Nephron (organoid): ENCODE measurements at regions not wholly inside any gene's neighbourhood (a gene's known extent, or its start where the extent isn't known, plus 50 kb on each side); places are given as distances from the start of the nearest gene placed in this dataset.

Experiments used
- H3K27ac Mint-ChIP-seq, 3 experiments: 2 replicates each; pipeline ENCODE4 v1.8.0; 2020; ENCODE audit warnings: mixed read lengths in 3 of 3, mild to moderate bottlenecking in 2 of 3, moderate library complexity in 1 of 3
- H3K27me3 Mint-ChIP-seq: 2 replicates; pipeline ENCODE4 v1.8.0; 2021; ENCODE audit warnings: low read depth, mild to moderate bottlenecking, moderate library complexity, mixed read lengths
- H3K36me3 Mint-ChIP-seq: 2 replicates; pipeline ENCODE4 v1.8.0; 2020; ENCODE audit warnings: low read depth, mixed read lengths
- H3K4me1 Mint-ChIP-seq: 2 replicates; pipeline ENCODE4 v1.8.0; 2020; ENCODE audit warnings: mixed read lengths
- H3K4me3 Mint-ChIP-seq, 3 experiments: 2 replicates each; pipeline ENCODE4 v1.8.0; 2020; ENCODE audit warnings: mild to moderate bottlenecking in 3 of 3, mixed read lengths in 3 of 3, moderate library complexity in 2 of 3
- H3K9me3 Mint-ChIP-seq: 2 replicates; pipeline ENCODE4 v1.8.0; 2020; ENCODE audit warnings: mixed read lengths
- CTCF ChIP-seq, 3 experiments: fragments of 200-600 bp; sonication (generic); IDR thresholded peaks; one replicate each; pipeline ENCODE4 v1.5.0; 2021; ENCODE audit warnings: antibody characterized with exemption in 3 of 3; ENCODE audit not compliant: unreplicated experiment in 3 of 3

- no peak overlapping the region for H3K4me3 Mint-ChIP-seq
- no peaks in the 10 kb centered on the region for H3K36me3 Mint-ChIP-seq
- peaks cover 25% of the 10 kb centered on the region for H3K4me1 Mint-ChIP-seq
- no peaks in the 10 kb centered on the region for H3K9me3 Mint-ChIP-seq
- H3K27ac Mint-ChIP-seq, result no peak overlapping the region
- no peak for TF ChIP-seq CTCF (IDR thresholded peaks at IDR 0.05; ENCODE audit: unreplicated experiment in 3 of 3)
- H3K27me3 Mint-ChIP-seq, result no peaks in the 10 kb centered on the region
Measured at GRCh38 chr4:123114915-123115756, 192.7 kb upstream of the NUDT6 start.

GRCh38 chr4:123116412-123116811, 194.0 kb upstream of the NUDT6 start:
- Mint-ChIP-seq H3K4me3 (no peak overlapping the region), H3K9me3 (no peaks in the 10 kb centered on the region), H3K27me3 (no peaks in the 10 kb centered on the region), H3K36me3 (no peaks in the 10 kb centered on the region), H3K27ac (peak overlapping the region; percentile 38 to 70 (median 57)), H3K4me1 (peaks cover 18% of the 10 kb centered on the region)
- TF ChIP-seq CTCF (IDR thresholded peaks at IDR 0.05; ENCODE audit: unreplicated experiment in 3 of 3), result no peak

GRCh38 chr4:123120473-123120872, 198.1 kb upstream of the NUDT6 start:
- TF ChIP-seq CTCF (IDR thresholded peaks at IDR 0.05; ENCODE audit: unreplicated experiment in 3 of 3), result no peak
- H3K27me3 Mint-ChIP-seq, result no peaks in the 10 kb centered on the region
- H3K4me3 Mint-ChIP-seq, result no peak overlapping the region
- H3K4me1 Mint-ChIP-seq, result peaks cover 9% of the 10 kb centered on the region
- no peak overlapping the region for H3K27ac Mint-ChIP-seq
- H3K36me3 Mint-ChIP-seq, result no peaks in the 10 kb centered on the region
- no peaks in the 10 kb centered on the region for H3K9me3 Mint-ChIP-seq

- no peaks in the 10 kb centered on the region for H3K27me3 Mint-ChIP-seq
- H3K4me3 Mint-ChIP-seq, result no peak overlapping the region
- peaks cover 3% of the 10 kb centered on the region for H3K4me1 Mint-ChIP-seq
- TF ChIP-seq CTCF (IDR thresholded peaks at IDR 0.05; ENCODE audit: unreplicated experiment in 3 of 3), result no peak
- no peaks in the 10 kb centered on the region for H3K9me3 Mint-ChIP-seq
- no peaks in the 10 kb centered on the region for H3K36me3 Mint-ChIP-seq
- no peak overlapping the region for H3K27ac Mint-ChIP-seq
Measured at GRCh38 chr4:123121241-123121907, 199.0 kb upstream of the NUDT6 start.

GRCh38 chr4:123125477-123125876, 203.1 kb upstream of the NUDT6 start:
- H3K4me3 Mint-ChIP-seq, result no peak overlapping the region
- peaks cover 17% of the 10 kb centered on the region for H3K4me1 Mint-ChIP-seq
- no peaks in the 10 kb centered on the region for H3K9me3 Mint-ChIP-seq
- no peak for TF ChIP-seq CTCF (IDR thresholded peaks at IDR 0.05; ENCODE audit: unreplicated experiment in 3 of 3)
- no peaks in the 10 kb centered on the region for H3K36me3 Mint-ChIP-seq
- H3K27ac Mint-ChIP-seq, result no peak overlapping the region
- H3K27me3 Mint-ChIP-seq, result no peaks in the 10 kb centered on the region
